ENCODE measurements at regions not wholly inside any gene's neighbourhood (a gene's known extent, or its start where the extent isn't known, plus 50 kb on each side); places are given as distances from the start of the nearest gene placed in this dataset.

DNA sequence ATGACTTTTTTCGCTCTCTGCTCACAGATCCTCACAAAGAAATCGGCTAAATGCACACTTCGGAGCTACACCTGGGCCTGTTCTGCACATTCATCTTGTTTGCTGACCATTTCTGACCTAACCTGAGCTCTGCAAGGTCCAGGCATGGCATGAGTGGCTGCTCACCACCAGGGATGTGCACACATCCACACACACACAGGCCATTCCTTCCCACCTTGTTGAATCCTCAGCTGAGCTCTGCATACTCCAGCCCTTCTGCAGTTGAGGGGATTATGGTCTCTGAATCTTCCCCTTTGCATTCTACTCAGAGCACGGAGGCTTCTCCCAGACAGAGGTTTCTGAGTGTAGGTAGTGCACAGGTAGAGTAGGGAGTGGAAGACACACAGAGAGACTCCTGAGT, 411.9 kb upstream of the B3GAT1 start:
- H3K4me3 ChIP-seq (ENCODE audit: low read length) = no peak overlapping the region
- no peaks in the 10 kb centered on the region for H3K9me3 Mint-ChIP-seq
- H3K27me3 Mint-ChIP-seq = peaks cover 4 to 51% (median 26%) of the 10 kb centered on the region in 5 donors
- no peaks in the 10 kb centered on the region for H3K9me3 ChIP-seq (ENCODE audit: control insufficient read depth in 2 of 3, low read length in 3 of 3)
- peaks cover 0 to 5% (median 0%) of the 10 kb centered on the region in 7 donors for H3K4me1 Mint-ChIP-seq
- no peak overlapping the region for H3K27ac Mint-ChIP-seq
- H3K27ac ChIP-seq (ENCODE audit: low read depth, low read length) = no peak overlapping the region
- no peak overlapping the region for H3K4me3 Mint-ChIP-seq
- no peaks in the 10 kb centered on the region for H3K27me3 ChIP-seq (ENCODE audit: control insufficient read depth in 2 of 2, insufficient read depth in 2 of 2, low read length in 2 of 2)
- H3K36me3 ChIP-seq (ENCODE audit: control insufficient read depth in 2 of 3, insufficient read depth in 3 of 3, low read length in 3 of 3) = no peaks in the 10 kb centered on the region
- ATAC-seq = no peak
- ChIA-PET POLR2A (no interaction called here), CTCF (no interaction called here)
- no peak for DNase-seq
- intact Hi-C loops (cut with micrococcal nuclease) = no loop called here
- no peaks in the 10 kb centered on the region for H3K4me1 ChIP-seq (ENCODE audit: control insufficient read depth in 2 of 2, insufficient read depth in 2 of 2, low read length in 2 of 2)
- H3K36me3 Mint-ChIP-seq = no peaks in the 10 kb centered on the region

DNA sequence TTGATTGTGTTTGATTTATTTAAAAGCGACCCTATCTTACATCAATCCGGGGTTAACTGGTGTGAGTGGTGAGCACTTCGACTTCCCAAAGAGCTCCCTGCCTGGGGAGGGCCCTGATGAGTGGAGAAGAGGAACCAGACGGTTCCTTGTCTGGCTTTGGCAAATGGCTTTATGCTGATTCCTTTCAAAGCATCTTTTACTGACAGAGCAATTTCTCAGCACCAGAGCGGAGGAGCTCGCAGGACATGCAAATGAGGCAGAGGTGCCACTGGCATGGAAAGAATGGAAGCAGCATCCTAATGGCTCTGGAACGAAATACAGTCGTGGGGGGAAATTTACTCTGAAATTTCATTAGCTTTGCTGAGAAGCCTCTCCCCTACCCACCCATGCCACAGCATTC, 410.9 kb upstream of the B3GAT1 start:
- ChIA-PET CTCF (no interaction called here), POLR2A (no interaction called here)
- H3K27me3 Mint-ChIP-seq = peaks cover 7 to 55% (median 31%) of the 10 kb centered on the region in 5 donors
- Histone ChIP-seq H3K9me3 (ENCODE audit: control insufficient read depth in 2 of 3, low read length in 3 of 3) (no peaks in the 10 kb centered on the region), H3K27ac (ENCODE audit: low read depth, low read length) (no peak overlapping the region), H3K36me3 (ENCODE audit: control insufficient read depth in 2 of 3, insufficient read depth in 3 of 3, low read length in 3 of 3) (no peaks in the 10 kb centered on the region), H3K27me3 (ENCODE audit: control insufficient read depth in 2 of 2, insufficient read depth in 2 of 2, low read length in 2 of 2) (no peaks in the 10 kb centered on the region), H3K4me3 (ENCODE audit: low read length) (no peak overlapping the region), H3K4me1 (ENCODE audit: control insufficient read depth in 2 of 2, insufficient read depth in 2 of 2, low read length in 2 of 2) (no peaks in the 10 kb centered on the region)
- H3K36me3 Mint-ChIP-seq = no peaks in the 10 kb centered on the region
- DNase-seq (no peak), ATAC-seq (no peak)
- intact Hi-C loops (cut with micrococcal nuclease) = no loop called here
- no peaks in the 10 kb centered on the region for H3K9me3 Mint-ChIP-seq
- H3K4me1 Mint-ChIP-seq = peaks cover 0 to 5% (median 0%) of the 10 kb centered on the region in 7 donors
- H3K27ac Mint-ChIP-seq = no peak overlapping the region
- no peak overlapping the region for H3K4me3 Mint-ChIP-seq

DNA sequence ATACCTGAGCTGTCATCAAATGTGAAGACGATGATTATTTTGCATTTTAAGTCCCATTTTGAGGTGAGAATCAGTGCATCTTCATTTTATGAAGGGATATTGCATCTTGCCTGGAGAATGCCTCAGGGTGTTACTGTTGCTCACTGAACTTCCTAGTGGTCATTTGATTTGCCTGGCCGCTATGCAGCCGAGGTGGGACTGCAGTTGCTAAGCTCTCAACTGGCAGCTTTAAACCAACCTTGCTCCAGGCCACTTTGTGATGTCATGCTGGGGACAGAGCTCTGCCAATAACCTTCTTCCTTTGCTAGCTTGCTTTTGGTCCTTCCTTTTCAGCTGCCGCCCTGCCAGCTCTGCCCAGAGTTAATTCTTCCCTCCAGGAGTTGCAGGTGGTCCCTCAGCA, 409.4 kb upstream of the B3GAT1 start:
- POLR2A ChIA-PET = no interaction called here
- Mint-ChIP-seq H3K4me3 (no peak overlapping the region), H3K9me3 (no peaks in the 10 kb centered on the region), H3K36me3 (no peaks in the 10 kb centered on the region), H3K27ac (peak overlapping the region in 1 of 9 donors; percentile 31), H3K27me3 (peaks cover 8 to 55% (median 32%) of the 10 kb centered on the region in 5 donors), H3K4me1 (peaks cover 0 to 5% (median 0%) of the 10 kb centered on the region in 7 donors)
- no peaks in the 10 kb centered on the region for H3K4me1 ChIP-seq (ENCODE audit: control insufficient read depth in 2 of 2, insufficient read depth in 2 of 2, low read length in 2 of 2)
- intact Hi-C loops (cut with micrococcal nuclease) = no loop called here
- H3K4me3 ChIP-seq (ENCODE audit: low read length) = no peak overlapping the region
- no peaks in the 10 kb centered on the region for H3K36me3 ChIP-seq (ENCODE audit: control insufficient read depth in 2 of 3, insufficient read depth in 3 of 3, low read length in 3 of 3)
- no peak for DNase-seq
- no peak for ATAC-seq
- H3K9me3 ChIP-seq (ENCODE audit: control insufficient read depth in 2 of 3, low read length in 3 of 3) = no peaks in the 10 kb centered on the region
- CTCF ChIA-PET = no interaction called here
- no peaks in the 10 kb centered on the region for H3K27me3 ChIP-seq (ENCODE audit: control insufficient read depth in 2 of 2, insufficient read depth in 2 of 2, low read length in 2 of 2)
- no peak overlapping the region for H3K27ac ChIP-seq (ENCODE audit: low read depth, low read length)

DNA sequence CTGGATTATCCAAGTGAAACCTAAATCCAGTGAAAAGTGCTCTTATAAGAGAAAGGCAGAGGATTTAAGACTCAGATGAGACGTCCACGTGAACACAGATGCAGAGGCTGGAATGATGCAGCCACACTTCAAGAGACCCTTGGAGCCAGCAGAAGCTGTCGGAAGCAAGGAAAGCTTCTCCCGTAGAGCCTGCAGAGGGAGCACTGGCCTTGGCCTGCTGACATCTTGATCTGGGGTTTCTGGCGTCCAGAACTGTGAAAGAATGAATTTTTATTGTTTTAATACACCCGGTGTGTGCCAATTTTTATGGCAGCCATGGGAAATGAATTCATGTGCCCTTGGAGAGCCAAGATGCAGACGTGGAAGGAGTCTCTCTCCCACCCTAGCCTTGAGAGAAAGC, 407.0 kb upstream of the B3GAT1 start:
- Histone ChIP-seq H3K4me1 (ENCODE audit: control insufficient read depth in 2 of 2, insufficient read depth in 2 of 2, low read length in 2 of 2) (no peaks in the 10 kb centered on the region), H3K9me3 (ENCODE audit: control insufficient read depth in 2 of 3, low read length in 3 of 3) (no peaks in the 10 kb centered on the region), H3K27ac (ENCODE audit: low read depth, low read length) (no peak overlapping the region), H3K27me3 (ENCODE audit: control insufficient read depth in 2 of 2, insufficient read depth in 2 of 2, low read length in 2 of 2) (no peaks in the 10 kb centered on the region), H3K36me3 (ENCODE audit: control insufficient read depth in 2 of 3, insufficient read depth in 3 of 3, low read length in 3 of 3) (no peaks in the 10 kb centered on the region), H3K4me3 (ENCODE audit: low read length) (no peak overlapping the region)
- no peak for DNase-seq
- H3K4me3 Mint-ChIP-seq = no peak overlapping the region
- ChIA-PET CTCF (no interaction called here), POLR2A (no interaction called here)
- ATAC-seq = no peak
- peaks cover 8 to 57% (median 37%) of the 10 kb centered on the region in 5 donors for H3K27me3 Mint-ChIP-seq
- intact Hi-C loops (cut with micrococcal nuclease) = no loop called here
- H3K4me1 Mint-ChIP-seq = peaks cover 0 to 5% (median 0%) of the 10 kb centered on the region in 7 donors
- H3K27ac Mint-ChIP-seq = no peak overlapping the region
- H3K36me3 Mint-ChIP-seq = no peaks in the 10 kb centered on the region
- no peaks in the 10 kb centered on the region for H3K9me3 Mint-ChIP-seq

DNA sequence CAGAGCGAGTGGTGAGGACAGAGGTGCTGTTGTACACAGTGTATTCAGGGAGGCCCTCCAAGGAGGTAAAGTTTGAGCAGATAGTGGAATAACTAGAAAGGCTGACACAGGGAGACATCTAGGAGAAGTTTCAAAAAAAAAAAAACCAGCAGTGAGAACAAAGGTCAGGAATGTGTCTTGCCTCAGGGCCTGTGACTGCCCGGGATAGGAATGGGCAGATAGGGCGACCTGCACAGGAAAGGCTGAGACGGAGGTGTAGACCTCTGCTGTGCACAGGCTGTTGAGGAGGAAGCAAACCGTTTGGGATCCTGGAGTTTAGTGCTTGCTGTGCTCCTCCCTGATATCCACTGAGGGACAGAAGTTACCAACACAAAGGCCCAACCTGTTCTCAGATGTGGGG, 406.5 kb upstream of the B3GAT1 start:
- H3K36me3 Mint-ChIP-seq = no peaks in the 10 kb centered on the region
- H3K4me1 Mint-ChIP-seq = peaks cover 0 to 5% (median 0%) of the 10 kb centered on the region in 7 donors
- POLR2A ChIA-PET = no interaction called here
- Histone ChIP-seq H3K4me1 (ENCODE audit: control insufficient read depth in 2 of 2, insufficient read depth in 2 of 2, low read length in 2 of 2) (no peaks in the 10 kb centered on the region), H3K4me3 (ENCODE audit: low read length) (no peak overlapping the region), H3K27me3 (ENCODE audit: control insufficient read depth in 2 of 2, insufficient read depth in 2 of 2, low read length in 2 of 2) (no peaks in the 10 kb centered on the region), H3K9me3 (ENCODE audit: control insufficient read depth in 2 of 3, low read length in 3 of 3) (no peaks in the 10 kb centered on the region), H3K36me3 (ENCODE audit: control insufficient read depth in 2 of 3, insufficient read depth in 3 of 3, low read length in 3 of 3) (no peaks in the 10 kb centered on the region), H3K27ac (ENCODE audit: low read depth, low read length) (no peak overlapping the region)
- CTCF ChIA-PET = no interaction called here
- DNase-seq (no peak), ATAC-seq (no peak)
- H3K27ac Mint-ChIP-seq = peak overlapping the region in 1 of 9 donors; percentile 2
- intact Hi-C loops (cut with micrococcal nuclease) = no loop called here
- H3K9me3 Mint-ChIP-seq = no peaks in the 10 kb centered on the region
- peaks cover 8 to 53% (median 37%) of the 10 kb centered on the region in 5 donors for H3K27me3 Mint-ChIP-seq
- H3K4me3 Mint-ChIP-seq = no peak overlapping the region

DNA sequence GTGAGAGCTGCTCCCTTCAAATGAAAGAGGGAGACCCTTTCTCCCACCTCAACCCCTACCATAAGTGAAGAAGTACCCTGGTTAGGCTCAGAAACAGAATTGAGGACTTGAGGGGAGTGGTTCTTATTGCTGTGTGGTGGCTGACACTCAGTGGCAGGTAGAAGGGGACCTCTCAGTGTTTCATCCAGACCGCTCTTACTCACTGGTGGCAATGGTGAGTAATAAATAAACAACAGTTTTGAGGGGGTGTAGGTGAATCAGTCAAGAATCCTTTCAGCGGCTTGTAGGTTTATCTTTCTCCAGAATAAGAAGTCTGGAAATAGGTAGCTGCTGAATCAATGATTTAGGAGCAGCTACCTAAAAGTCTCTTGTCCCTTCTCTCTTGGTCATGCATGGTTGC, 403.4 kb upstream of the B3GAT1 start:
- Histone ChIP-seq H3K27ac (ENCODE audit: low read depth, low read length) (no peak overlapping the region), H3K4me1 (ENCODE audit: control insufficient read depth in 2 of 2, insufficient read depth in 2 of 2, low read length in 2 of 2) (no peaks in the 10 kb centered on the region), H3K36me3 (ENCODE audit: control insufficient read depth in 2 of 3, insufficient read depth in 3 of 3, low read length in 3 of 3) (no peaks in the 10 kb centered on the region), H3K4me3 (ENCODE audit: low read length) (no peak overlapping the region), H3K27me3 (ENCODE audit: control insufficient read depth in 2 of 2, insufficient read depth in 2 of 2, low read length in 2 of 2) (no peaks in the 10 kb centered on the region), H3K9me3 (ENCODE audit: control insufficient read depth in 2 of 3, low read length in 3 of 3) (no peaks in the 10 kb centered on the region)
- intact Hi-C loops (cut with micrococcal nuclease) = no loop called here
- ChIA-PET POLR2A (no interaction called here), CTCF (no interaction called here)
- H3K36me3 Mint-ChIP-seq = no peaks in the 10 kb centered on the region
- H3K4me3 Mint-ChIP-seq = no peak overlapping the region
- no peaks in the 10 kb centered on the region for H3K9me3 Mint-ChIP-seq
- peaks cover 8 to 40% (median 33%) of the 10 kb centered on the region in 5 donors for H3K27me3 Mint-ChIP-seq
- no peak for ATAC-seq
- peaks cover 0 to 2% (median 0%) of the 10 kb centered on the region in 7 donors for H3K4me1 Mint-ChIP-seq
- DNase-seq = no peak
- no peak overlapping the region for H3K27ac Mint-ChIP-seq

DNA sequence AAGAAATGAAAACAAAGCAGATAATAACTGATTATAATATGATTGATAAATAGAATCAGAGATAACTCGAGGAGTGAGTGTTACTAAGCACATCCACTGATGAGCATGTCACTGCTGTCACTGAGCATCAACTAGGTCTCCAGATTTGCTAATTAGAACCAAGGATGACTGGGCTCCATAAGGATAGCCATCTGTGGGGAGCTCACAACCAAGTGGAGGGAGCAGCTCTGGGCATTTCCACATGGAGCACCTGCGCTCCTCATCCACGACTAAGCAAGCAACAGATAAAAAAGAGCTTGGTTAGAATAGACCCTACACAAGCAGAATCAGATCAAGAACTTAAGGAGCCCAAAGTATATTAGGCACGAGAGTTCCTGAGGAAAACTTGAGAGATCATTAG, 396.0 kb upstream of the B3GAT1 start:
- no peaks in the 10 kb centered on the region for H3K9me3 ChIP-seq (ENCODE audit: control insufficient read depth in 2 of 3, low read length in 3 of 3)
- H3K4me1 Mint-ChIP-seq = no peaks in the 10 kb centered on the region
- H3K27me3 ChIP-seq (ENCODE audit: control insufficient read depth in 2 of 2, insufficient read depth in 2 of 2, low read length in 2 of 2) = no peaks in the 10 kb centered on the region
- intact Hi-C loops (cut with micrococcal nuclease) = no loop called here
- no peak overlapping the region for H3K4me3 ChIP-seq (ENCODE audit: low read length)
- POLR2A ChIA-PET = no interaction called here
- H3K4me1 ChIP-seq (ENCODE audit: control insufficient read depth in 2 of 2, insufficient read depth in 2 of 2, low read length in 2 of 2) = no peaks in the 10 kb centered on the region
- no peaks in the 10 kb centered on the region for H3K9me3 Mint-ChIP-seq
- DNase-seq (no peak), ATAC-seq (no peak)
- H3K27ac Mint-ChIP-seq = no peak overlapping the region
- H3K36me3 Mint-ChIP-seq = no peaks in the 10 kb centered on the region
- no peak overlapping the region for H3K27ac ChIP-seq (ENCODE audit: low read depth, low read length)
- H3K27me3 Mint-ChIP-seq = peaks cover 0 to 51% (median 31%) of the 10 kb centered on the region in 5 donors
- CTCF ChIA-PET = no interaction called here
- no peak overlapping the region for H3K4me3 Mint-ChIP-seq
- no peaks in the 10 kb centered on the region for H3K36me3 ChIP-seq (ENCODE audit: control insufficient read depth in 2 of 3, insufficient read depth in 3 of 3, low read length in 3 of 3)

All from naive thymus-derived CD4-positive, alpha-beta T cell (primary cell).